Inflammatory macrophage treated with lipopolysaccharide for 1 hour (primary cell): ENCODE measurements at regions not wholly inside any gene's neighbourhood (a gene's known extent, or its start where the extent isn't known, plus 50 kb on each side); places are given as distances from the start of the nearest gene placed in this dataset.

ENCODE experiments used
- DNase-seq, 2 donors: peaks; one replicate each; pipeline ENCODE4 v3.0.0-alpha.2; 2020 to 2022

DNA sequence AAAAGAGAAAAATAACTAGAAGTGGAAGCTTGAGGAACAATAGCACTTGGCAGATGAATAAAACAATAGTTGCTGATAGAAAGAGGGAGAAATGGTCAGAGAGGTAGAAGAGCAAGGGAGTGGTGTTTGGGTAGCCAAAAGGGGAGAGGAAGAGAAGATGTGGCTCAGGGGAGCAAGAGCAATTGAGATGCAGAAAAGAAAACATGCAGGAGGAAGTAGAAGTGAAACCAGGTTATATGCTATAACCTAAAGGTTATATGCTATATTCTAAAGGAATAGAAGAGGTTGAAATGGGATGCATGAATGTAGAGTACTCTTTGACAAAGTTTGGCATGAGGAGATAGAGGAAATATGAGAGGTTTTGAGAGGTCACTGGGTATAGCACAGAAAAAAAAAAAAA is 759.5 kb downstream of the SATB2 start:
- DNase-seq, result no peak

DNA sequence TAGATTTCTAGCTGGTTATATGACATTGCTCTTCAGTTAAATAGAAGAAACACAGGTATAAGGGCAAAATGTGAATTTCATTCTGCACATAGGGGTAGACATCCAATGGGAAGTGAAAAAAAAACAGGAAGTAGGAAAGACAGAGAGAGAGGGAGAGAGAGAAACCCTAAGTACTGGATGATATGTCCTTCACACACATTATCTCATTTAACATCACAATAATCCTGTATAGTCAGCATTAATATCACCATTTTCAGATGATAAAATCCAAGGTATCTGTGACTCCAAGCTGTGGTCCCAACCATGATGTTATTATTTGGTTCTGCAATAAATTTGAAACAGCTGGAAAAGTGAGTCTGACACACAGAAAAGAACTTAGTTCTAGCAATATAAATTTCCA is 759.9 kb downstream of the SATB2 start:
- no peak for DNase-seq

DNA sequence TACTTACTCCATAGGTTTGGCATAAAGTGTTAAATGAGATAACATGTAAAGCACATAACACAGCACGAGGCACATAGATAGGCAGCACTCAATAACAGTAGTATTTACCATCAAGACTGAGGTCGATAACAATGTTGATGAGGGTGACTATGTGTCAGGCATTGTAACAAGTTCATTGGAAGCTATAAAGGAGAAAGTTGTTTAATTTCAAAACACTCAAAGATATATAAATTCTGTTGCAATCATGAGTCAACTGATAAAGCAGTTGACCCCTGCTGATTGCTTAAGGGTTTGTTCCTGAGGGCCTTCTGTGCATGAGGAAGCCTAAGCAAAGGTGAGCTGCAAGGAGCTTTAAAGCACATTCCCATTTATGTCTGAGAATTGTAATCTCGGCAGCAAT is 760.5 kb downstream of the SATB2 start:
- no peak for DNase-seq

DNA sequence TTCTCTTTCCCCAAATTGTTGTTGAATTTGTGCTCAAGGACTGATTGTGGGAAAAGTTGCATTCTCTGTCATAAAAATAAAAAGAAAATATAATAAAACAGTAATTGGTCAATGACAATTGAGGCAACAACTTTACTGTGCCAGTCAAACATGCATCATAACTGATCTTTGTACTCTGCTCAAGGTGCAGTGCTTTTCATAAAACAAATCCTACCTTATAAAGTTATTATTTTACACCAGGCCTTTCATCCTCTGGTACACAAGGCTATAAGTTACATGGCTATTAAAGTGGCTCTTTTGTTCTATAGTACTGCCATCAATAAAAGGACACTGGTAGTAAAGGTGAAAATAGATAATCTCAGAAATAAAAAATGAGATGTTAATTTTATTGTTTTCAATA is 761.9 kb downstream of the SATB2 start:
- DNase-seq, result no peak

DNA sequence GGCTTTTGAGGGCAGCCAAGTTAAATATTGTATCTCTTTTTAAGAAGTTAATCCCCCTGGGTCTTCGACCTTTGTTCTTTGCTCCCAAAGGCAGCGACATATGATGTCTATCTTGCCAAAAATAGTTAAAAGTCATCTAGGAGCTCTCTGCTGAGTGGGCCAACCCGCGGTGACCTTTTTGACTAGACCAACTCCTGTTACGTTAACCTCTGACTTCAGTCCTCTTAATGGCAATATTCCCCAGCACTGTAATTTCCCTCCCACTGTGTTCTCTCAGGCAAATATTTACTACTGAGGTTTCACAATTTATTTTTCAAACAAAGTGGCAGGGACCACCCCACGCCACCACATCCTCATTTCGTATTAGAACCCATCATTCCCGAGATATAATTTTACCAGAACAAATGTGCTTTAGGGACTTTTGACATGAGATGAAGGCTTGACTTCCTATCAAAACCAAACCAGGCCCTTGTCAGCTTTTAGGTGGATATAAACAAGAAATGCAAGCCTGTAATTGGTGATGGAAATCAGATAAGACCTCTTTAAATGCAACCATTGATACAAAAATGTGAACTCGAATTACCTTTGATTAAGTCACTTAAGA is 764.7 kb downstream of the SATB2 start:
- DNase-seq, result no peak

DNA sequence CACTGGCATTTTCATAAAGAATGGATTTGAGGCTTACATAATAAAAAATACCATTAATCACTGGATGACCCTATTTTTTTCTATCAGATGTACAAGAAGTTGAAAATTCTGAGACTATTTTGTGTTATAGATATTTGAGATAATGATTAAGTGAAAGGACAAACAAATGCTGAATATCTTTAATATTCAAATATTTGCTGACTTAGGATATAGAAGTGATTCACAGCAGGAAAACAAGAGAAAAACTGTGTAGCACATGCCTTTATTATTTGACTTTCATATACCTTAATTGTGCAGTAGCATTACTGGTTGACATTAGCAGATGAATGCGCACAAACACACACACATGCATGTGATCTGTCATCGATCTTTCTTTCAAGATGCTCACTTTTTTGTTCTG is 766.5 kb downstream of the SATB2 start:
- no peak for DNase-seq

DNA sequence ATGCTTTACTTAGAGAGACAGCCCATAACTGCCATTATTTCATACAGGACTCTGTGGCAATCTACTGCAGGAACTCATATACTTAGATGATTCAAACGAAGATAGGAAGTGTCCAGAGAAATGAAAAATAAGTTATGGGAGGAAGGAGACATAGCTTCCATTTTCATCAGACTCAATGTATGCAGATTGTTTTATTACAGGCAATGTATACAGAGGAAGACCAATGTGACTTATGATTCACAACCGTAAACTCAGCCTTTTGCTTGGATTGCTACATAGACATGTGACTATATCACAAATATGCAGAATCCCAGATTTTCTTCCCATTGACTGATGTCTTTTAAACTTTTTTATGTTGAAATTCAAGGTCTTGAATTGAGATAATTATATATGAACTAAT is 793.4 kb downstream of the SATB2 start:
- DNase-seq, result no peak

DNA sequence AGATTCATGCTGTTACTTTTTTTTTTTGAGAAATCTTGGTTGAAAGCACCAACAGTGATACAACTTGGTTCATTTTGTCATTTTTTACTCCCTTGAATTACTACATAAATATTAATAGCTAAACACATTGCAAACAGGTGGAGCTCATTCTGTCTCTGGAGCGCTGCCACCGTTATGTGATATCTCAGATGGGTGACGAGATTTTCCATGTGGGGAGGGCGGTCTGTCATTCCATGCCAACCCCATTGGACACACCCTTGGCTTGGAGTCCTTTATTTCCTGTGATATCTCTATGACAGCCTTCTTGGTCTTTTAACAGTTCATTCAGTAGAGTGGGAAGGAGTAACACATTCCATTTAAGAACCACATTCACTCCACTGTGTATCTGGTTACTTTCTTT is 794.8 kb downstream of the SATB2 start:
- DNase-seq, result no peak

DNA sequence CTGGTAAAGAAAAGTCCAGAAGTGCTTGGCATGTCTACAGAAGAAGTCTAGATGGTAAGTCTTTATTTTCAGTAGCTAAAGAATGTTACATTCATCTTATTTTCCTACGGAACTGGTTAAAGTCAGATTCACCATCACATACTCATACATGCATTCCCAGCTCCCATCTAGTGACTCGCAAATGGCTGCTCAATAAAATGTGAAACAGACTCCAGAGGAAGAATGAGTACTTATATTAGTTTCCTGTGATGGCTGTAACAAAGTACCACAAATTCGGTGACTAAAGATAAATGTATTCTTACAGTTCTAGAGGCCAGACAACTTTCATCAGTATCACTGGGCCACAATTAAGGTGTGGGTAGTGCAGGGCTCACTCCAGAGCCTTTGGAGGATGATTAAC is 797.2 kb downstream of the SATB2 start:
- no peak for DNase-seq

DNA sequence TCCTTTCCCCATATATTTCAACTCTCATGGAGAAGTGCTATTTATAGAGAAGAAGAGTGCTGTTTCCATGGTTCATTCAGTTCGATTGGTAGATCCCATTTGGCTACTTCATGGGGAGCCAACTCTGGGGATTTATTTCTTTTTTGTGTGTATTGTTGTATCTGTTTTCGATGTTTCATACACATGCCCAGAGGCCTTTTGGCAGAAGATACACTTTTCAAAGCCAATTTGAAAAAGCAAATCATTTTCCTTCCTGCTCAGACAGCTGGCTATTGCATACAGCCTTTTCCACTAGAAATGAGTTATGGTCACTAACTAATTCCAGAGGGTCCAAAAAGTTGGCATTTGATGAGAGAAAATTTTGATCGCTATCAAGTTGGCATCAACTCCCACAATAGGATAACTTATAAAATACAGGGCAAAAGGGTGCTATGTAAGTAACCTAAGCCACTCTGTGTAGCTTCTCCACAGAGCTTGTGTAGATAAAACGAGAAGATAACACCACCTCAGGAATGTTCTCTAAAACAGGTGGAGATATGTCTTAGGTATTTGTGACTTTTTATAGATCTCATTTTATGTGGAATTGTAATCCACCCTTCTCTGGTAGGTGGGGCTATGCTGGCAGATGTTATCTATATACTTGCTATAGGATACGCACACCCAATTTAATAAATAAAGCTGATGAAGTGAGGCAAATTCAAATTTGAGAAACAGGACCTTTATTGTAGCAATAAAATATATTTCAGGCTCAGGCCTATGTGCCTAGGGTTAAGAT is 798.5 kb downstream of the SATB2 start:
- DNase-seq, result no peak

DNA sequence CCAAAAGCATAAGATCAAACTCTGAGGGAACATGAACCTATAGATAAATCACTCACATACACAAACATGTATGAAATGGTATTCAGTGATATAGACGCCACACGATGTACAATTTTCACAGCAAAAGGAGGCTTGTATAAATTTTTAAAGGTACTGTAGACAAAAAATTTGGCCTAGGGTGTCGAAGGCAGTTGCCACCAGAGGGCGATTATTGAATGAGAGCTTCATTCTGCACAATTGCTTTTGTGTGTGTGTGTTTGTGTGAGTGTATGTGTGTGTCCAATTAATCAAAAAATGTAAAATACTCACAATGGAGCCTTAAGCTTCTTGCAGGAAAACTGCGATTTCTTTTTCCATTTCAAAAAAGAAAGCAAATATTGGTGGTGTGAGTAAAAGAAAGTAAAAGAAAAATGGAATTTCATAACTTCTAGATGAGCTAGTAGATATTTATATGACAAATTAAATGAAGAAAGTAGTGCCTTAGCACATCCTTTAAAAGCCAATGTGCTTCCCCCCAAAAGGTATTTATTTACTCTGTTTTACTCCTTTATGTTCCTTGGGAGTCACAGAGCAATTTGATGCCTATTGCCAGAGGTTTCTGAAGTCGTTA is 800.1 kb downstream of the SATB2 start:
- DNase-seq, result no peak

DNA sequence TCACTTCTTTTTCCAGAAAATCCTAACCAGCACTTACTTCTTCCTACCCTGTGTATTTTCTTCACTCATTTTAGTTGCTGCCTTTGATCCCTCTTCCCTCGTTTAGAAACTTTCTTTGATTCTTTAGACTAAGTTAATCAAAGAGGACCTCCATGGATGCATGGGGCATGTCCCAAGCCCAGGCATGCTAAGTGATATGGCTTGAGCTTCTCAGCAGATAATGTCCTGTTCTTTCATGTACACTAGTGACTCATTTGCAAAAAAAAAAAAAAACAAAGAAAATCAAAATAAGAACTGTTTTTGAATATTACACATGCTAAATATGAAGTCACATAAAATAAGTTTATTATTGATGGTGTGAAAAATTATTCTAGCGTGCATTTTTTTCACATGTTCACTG is 800.9 kb downstream of the SATB2 start:
- DNase-seq, result no peak

DNA sequence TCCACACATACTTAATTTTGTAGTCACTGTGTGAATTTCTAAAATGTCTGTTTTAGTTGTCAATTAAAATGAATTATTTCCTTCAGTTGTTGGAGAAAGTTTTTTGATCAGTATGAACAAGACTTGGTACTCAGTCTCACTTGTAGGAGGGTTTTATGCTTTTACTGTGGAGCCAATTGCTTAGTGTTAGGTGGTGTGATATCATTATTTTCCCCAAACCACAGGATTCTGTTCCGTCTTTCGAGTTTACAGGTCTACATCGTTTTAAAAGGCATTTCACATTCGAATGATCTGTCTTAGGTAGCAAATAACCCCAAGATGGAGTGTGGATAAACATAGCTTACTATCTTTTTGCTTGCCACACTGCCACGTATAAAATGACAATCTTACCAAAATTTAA is 803.1 kb downstream of the SATB2 start:
- DNase-seq, result no peak

DNA sequence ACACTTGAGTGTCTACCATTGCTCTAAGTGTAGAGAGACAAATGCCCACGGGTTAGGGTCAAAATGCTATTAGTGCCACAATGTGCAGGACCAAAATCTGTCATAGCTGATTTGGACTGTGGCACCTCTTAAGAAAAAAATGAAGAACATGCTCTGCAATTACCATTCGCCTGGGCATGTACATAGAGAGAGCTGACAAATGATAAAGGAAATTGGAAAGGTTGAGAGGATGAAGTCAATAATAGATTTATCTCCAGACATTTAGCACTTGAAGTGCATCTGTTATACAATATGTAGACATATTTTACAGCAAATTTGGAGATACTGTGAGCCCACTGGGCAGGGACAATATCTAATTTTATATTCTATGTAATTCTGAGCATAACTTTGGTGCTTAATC is 804.4 kb downstream of the SATB2 start:
- DNase-seq, result no peak

DNA sequence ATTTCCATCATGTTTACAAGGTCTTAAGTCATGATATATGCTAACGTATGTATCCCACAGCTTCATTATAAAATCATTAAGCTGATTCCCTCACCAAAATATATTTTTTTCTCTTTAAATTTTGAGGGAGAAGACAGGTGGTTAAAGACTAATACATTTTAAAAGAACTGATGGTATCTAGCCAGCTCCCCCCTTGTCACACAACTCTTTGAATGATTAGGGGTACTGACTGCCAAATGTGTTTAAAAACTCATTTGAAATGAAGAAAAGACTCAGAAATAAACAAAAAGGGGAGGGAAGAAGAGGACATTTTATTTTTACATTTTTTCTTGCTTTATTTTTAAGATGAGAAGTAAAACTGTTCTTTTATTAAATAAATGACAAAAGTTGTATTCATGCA is 805.3 kb downstream of the SATB2 start:
- no peak for DNase-seq

DNA sequence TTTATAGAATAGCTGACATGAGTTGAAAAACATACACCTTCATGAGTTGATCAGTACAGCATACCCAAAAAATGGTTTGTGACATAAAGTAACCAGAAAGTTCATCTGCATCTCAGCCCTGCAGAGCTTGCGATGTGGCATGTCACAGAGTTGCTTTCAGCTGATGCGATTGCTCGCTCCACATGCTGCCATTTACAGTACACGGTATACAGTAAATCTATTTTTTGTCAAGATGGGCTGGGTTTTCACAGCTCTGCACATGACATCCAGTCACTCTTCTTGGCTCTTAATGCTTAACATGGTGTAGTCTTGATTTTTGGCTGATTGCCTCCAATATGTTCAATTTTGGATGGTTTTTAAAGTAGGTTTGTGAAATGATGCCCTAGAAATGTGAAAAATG is 811.9 kb downstream of the SATB2 start:
- no peak for DNase-seq

DNA sequence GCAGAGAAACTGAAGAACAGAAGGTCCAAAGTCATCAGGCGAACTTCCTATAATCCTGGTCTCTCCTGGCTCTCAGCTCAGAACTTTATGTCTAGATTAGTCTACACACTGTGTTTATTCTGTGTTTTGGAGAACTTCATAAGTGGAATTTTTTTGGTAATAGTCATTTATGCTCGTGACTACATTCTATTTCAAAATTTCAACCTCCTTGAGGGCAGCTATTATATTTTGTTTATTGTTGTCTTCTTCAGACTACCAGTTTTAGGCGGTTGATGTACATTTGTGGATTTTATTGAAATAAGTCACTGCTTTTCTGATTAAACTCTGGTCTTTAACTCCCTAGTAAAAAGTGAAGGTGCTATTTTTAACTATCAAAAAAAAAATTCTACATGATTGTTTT is 816.6 kb downstream of the SATB2 start:
- no peak for DNase-seq

DNA sequence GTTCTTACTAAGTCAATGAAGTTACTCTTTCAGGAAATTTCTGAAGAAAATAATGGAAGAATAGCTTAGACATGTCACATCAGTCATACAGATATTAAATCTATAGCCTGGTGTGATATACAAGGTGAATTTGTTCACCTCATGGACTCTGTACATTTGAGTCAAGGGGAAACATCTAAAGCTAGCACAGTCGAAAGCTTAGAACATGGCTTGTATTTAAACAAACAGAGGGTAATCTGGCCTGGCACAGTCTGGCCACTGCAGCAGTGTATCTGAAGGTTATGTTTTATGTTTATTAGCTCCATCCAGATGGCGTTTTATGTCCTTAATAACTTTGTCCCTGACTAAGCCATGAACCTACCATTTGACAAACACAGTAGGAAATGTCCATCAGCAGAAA is 817.3 kb downstream of the SATB2 start:
- DNase-seq, result no peak

DNA sequence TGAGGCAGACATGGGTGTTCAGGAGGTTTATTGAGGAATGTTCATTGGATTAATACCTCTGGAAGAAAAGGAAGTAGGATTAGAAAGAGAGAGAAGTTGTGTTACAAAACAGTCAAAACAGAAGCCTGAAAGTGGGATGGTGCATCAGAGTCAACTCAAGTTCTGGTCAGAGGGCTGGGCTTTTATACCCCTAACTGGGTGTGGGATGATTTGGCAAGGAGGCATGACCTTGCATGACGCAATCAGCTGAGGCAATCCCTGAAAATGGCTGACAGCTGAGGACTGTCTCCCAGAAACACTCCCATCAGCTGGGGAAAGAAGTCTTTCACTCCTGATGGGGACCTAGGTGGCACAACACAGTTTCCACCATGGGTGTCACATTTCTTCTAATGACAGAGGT is 818.2 kb downstream of the SATB2 start:
- peak in 1 of 2 donors; percentile 1 for DNase-seq

DNA sequence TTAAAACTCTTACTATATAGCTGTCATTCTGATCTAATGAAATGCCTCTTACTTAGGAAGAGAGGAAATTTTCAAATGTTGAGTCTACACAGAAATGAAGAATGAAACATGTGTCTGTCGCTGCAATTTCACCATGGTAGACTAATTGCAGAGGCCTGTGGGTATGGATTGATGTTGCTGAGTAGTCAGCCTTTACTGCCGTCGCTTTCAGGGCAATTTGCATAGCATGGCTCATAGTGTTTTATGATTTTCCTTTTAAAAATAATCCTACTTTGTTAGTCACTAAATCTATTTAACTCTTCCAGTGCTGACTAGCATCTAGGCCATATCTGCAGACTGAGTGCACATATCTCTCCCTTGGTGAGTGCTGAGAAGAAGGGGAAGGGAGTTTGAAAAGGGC is 819.2 kb downstream of the SATB2 start:
- no peak for DNase-seq

DNA sequence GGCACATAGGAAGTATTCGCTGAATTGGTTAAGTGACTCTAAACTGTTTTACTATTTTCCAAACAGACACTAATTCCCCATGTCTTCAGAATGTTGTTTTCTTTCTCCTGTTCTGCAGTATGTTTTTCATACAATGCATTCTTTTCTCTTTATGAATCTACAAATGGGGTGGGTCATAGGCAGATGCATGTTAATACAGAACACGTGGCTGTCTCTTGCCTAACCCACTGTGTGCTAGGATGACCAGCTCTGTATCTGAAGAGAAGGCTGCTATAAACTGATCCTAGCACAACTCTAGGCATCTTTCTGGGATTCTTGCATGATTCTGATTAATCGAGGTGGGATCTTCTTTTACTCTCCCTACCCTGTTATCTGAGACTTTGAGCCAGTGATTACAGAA is 826.0 kb downstream of the PLCL1 start:
- no peak for DNase-seq

DNA sequence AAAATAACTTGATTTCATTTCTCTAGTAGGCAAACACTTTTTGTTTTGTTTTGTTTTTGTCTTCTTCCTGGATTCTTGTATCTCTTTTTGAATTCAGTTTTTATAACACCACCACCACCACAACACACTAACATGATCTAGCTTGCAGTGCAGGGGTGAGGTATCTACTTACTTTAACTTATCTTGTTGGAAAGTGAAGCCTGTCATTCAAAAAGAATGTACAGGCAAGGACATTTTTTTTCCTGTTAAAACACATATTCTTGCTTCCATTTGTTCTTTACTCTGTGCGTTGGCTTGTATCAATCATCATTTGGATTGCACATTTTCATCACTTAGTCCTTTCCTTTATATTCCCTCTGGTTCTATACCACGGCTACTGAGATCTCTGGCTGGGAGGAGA is 824.2 kb downstream of the PLCL1 start:
- no peak for DNase-seq

DNA sequence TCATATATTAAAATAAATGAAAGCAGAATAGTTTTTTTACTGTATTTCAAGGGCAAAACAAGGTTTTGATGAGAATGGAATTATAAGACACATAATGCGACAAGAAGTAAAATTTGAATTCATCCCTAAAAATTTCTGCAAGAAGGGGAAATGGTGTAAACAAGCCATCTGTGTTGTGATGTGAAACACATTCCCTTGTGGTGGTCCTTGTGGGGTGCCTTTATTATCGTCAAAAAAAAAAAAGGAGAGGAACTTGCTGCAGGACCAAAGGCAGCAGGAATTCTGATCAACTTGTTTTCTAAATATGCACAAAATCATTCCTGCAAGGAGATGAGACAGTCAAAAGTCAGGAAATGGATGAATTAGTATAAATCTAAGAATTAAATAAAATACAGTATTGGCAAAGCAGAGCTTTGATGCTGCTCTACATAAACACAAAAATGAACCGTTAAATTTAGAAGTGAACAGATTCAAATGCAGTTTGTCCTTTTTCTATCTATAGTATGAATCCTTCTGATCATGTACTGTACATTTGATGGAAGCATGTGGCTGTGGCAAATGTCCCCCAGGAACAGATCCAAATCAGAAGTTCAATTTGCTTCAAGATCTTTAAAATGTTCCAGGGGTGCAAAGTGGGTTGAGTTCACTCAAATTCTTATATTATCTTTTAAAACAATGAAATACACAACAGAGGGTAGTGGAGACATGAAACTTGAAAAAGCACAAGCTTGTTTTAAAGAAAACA is 818.8 kb downstream of the PLCL1 start:
- DNase-seq, result no peak

DNA sequence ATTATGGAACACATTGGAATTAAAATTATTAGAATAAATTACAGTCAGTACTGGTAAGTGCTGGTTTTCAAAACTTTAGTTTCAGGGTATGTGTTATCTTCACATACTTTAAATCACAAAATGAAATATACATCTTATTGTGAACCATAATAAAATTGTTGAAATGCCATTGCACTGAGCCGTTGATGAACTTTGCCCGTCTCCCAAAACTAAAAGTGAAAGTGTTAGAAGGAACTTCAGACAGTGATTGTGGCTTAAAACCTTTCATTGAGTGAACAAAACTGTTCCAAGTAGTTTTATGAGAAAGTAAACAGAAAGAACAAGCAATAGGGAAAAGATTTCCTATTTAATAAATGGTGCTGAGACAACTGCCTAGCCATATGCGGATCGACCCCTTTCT is 811.6 kb downstream of the PLCL1 start:
- no peak for DNase-seq
